ENCODE measurements at regions not wholly inside any gene's neighbourhood (a gene's known extent, or its start where the extent isn't known, plus 50 kb on each side); places are given as distances from the start of the nearest gene placed in this dataset.

DNA sequence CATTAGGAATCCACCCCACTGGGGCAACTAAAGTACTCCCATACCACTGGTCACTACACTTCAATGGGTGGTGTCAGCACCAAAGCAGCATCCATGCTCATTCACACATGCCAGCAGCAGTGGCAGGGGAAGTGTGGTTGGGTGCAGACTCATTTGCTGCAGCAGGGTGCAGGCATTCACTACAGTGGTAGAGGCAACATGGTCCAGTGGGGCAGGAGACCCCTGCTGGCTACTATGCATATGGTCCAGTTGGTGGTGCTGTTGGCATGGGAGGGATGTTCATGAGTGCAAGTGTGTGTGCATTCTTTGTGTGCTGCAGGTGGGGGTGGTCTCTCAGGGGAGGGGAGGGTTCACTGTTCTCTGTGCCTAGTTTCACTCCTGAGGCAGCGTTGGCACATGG, 908.4 kb upstream of the NOVA1 start:
- TF ChIP-seq ZNF384 (IDR thresholded peaks at IDR 0.05) (no peak), SUZ12 (IDR thresholded peaks at IDR 0.05) (no peak), FOXA1 (IDR thresholded peaks at IDR 0.05) (no peak), ARNT (IDR thresholded peaks at IDR 0.05) (no peak), BHLHE40 (IDR thresholded peaks at IDR 0.05; ENCODE audit: borderline replicate concordance) (no peak), SP1 (IDR thresholded peaks at IDR 0.05) (no peak), CTBP1 (IDR thresholded peaks at IDR 0.05; ENCODE audit: borderline replicate concordance) (no peak), TARDBP (IDR thresholded peaks at IDR 0.05) (no peak), NFRKB (IDR thresholded peaks at IDR 0.05) (no peak), FOXK2 (IDR thresholded peaks at IDR 0.05) (no peak), LEF1 (IDR thresholded peaks at IDR 0.05; ENCODE audit: borderline replicate concordance) (no peak), ELF4 (IDR thresholded peaks at IDR 0.05) (no peak), FOXM1 (IDR thresholded peaks at IDR 0.05; ENCODE audit: borderline replicate concordance) (no peak)

Data from HEK293T (cell line).